C4-2B (cell line): ENCODE measurements at regions not wholly inside any gene's neighbourhood (a gene's known extent, or its start where the extent isn't known, plus 50 kb on each side); places are given as distances from the start of the nearest gene placed in this dataset.

Experiments used
- H3K27ac ChIP-seq: fragments of 450-650 bp; 2 replicates; pipeline ENCODE4 v1.5.1; 2017
- ZFX ChIP-seq: fragments of 450-650 bp; IDR thresholded peaks from 2 replicates; pipeline ENCODE4 v1.6.1; 2017
- TF ChIP-seq, protein P1 (sequence below): fragments of 450-650 bp; conservative IDR thresholded peaks from 2 replicates; pipeline ENCODE4 v1.5.1; 2017; ENCODE audit warnings: mild to moderate bottlenecking

DNA sequence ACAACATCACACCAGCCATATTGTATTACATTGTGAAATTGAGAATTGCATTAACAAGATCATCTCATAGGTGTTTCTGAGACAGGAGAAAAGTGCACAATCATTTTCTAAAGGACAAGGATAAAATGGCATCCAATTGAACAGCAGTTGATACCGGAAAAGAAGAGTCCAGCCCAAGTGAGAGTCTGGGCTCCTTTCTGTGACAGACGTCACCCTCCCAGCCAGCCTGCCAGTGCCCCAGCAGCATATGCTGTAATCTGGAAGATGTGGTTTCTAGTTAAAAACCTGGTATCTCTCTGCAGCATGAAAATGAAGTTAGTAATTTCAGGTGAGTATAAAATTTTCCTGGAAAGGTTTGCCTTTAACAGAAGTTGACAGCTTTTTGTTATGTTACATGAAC, 1531.7 kb upstream of the PIK3C3 start:
- TF ChIP-seq ZFX: no peak
- TF ChIP-seq, protein P1, sequence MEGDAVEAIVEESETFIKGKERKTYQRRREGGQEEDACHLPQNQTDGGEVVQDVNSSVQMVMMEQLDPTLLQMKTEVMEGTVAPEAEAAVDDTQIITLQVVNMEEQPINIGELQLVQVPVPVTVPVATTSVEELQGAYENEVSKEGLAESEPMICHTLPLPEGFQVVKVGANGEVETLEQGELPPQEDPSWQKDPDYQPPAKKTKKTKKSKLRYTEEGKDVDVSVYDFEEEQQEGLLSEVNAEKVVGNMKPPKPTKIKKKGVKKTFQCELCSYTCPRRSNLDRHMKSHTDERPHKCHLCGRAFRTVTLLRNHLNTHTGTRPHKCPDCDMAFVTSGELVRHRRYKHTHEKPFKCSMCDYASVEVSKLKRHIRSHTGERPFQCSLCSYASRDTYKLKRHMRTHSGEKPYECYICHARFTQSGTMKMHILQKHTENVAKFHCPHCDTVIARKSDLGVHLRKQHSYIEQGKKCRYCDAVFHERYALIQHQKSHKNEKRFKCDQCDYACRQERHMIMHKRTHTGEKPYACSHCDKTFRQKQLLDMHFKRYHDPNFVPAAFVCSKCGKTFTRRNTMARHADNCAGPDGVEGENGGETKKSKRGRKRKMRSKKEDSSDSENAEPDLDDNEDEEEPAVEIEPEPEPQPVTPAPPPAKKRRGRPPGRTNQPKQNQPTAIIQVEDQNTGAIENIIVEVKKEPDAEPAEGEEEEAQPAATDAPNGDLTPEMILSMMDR: no peak
- H3K27ac ChIP-seq: no peak overlapping the region

DNA sequence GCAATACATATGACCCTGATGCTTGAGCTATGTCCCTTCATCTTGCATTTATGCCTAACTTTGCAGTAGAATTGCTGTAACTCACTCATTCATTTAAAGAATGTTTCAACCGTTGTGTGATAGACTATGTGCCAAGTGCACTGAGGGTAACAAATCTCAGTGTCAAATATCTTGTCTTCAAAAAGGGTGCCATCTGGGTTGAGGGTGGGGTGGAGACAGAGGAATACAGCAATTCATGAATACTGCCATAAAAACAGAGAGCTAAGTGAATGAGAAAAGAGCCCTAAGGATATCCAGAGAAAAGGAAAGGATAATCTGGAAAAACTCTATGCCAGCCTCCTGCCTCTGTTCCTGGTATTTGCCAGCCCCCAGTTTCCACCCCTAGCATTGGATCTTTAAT, 1534.4 kb upstream of the PIK3C3 start:
- no peak overlapping the region for H3K27ac ChIP-seq
- TF ChIP-seq, protein P1: no peak
- TF ChIP-seq ZFX: no peak

DNA sequence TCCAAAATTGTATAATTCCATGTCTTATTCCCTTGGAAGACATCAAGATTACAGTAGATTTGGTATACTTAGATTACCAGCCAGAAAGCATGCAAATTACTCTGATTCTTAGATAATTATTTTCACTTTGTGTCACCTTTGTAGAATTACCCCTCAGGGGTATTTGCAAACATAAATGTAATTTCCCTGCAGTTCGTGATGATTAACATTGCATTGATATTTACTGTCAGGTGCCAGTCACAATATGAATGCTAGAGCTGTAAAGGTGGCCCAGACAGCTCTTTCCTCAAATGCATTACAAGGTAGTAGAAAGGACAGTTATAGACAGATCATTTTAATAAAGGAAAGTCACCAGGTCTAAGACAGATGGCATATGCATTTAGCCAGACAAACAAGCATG, 1537.5 kb upstream of the PIK3C3 start:
- TF ChIP-seq ZFX: no peak
- TF ChIP-seq, protein P1: no peak
- H3K27ac ChIP-seq: no peak overlapping the region

DNA sequence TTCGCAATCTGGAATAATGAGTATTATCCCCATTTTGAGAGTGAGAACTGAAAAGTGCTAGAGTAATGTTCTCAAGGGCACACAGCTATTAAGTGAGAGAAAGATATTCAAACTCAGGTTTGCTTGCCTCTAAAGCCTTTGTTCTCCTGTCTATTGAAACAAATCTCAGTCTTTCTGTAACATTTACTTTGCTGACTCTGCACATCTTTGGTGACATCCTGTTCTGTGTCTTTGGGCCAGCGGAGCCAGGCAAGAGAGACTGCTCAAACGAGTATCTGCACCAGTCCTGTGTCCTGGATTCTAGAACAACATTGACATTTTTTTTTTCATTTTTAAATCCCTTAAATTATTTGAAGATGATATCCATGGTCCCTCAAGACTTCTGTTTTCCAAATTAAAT, 1539.2 kb upstream of the PIK3C3 start:
- no peak overlapping the region for H3K27ac ChIP-seq
- TF ChIP-seq, protein P1: no peak
- no peak for TF ChIP-seq ZFX

DNA sequence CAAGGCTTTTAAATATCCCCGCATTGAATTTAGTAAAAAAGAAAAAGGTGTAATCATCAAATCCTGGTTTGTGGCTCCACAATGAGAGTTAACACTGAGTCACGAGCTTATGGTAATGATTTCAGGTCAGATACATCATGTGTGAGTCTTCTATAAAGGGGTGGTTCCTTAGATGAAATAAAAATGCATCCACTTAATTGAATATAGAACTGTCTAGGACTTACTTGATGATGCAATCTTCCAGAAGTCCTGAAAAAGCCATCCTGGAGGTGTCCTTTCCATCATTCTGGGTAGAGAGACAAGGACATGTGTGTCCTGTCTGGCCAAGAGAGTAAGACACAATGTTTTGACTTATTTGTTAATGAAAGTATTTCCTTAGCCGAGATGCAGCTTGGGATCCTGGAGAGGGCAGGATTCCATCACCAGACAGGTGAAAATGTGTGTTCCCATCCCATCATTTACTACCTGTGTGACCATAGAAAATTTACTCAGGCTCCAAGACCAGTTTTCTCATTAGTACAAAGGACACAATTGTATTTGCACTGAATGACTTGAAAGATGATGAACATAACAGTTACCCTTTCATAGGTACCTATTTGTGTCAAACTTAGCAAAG, 1539.8 kb upstream of the PIK3C3 start:
- H3K27ac ChIP-seq: no peak overlapping the region
- TF ChIP-seq ZFX: no peak
- TF ChIP-seq, protein P1: no peak

DNA sequence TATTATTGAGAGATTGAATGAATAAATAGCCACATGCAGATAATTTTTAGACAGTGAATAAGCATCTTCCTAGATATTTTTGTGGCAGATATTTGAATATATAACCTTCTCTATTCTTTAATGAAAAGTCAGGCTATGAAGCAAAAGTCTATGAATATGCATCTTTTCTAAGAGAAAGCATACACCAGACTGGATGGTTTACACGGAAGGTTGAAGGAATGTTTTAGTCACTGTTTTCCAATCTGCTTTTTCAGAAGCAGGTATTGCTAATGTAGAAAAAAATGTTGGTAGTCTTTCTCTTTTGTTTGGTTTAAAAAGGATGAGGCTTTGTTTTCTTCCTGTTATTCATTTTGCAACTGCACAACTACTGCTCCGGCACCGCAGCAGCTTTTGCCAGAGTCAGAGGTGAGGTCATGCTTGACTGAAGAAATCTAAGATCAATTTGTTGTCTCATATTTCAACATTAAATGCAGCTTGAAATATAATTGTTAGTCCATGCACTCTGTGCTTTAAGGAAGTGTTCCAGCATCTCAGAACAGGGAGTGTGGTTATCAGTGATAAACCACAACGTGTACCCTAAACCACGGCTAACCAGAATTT, 1540.8 kb upstream of the PIK3C3 start:
- TF ChIP-seq, protein P1: no peak
- no peak for TF ChIP-seq ZFX
- no peak overlapping the region for H3K27ac ChIP-seq

DNA sequence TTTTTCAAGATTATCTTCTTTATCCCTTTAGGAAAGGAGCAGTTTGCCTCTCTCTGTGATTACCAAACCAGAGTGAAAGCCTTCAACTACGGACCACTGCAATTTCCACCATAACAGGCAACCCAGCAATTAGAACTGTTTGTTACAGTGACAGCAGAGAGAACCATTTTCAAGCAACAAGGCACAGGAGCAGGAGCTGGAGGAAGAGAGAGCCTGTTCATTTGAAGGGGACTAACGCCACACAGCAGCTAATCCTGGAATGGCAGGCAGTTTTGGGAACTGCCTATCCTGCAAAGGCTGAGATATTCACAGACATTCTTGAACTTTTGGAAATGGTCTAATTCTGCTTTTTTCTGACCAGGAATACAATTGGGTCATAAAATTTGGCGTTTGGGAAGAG, 1541.9 kb upstream of the PIK3C3 start:
- no peak overlapping the region for H3K27ac ChIP-seq
- TF ChIP-seq, protein P1: peak; percentile 36
- no peak for TF ChIP-seq ZFX
